Dedifferentiated amniotic fluid mesenchymal stem cell (primary cell): ENCODE measurements at regions not wholly inside any gene's neighbourhood (a gene's known extent, or its start where the extent isn't known, plus 50 kb on each side); places are given as distances from the start of the nearest gene placed in this dataset.
"Not testable (repeated sequence)": the region's sequence is repeated elsewhere in the genome, so short reads cannot be mapped to it uniquely, and the experiment has no call there.

ENCODE experiments used
- DNase-seq: peaks from one replicate; pipeline ENCODE4 v3.0.0-alpha.2; 2016; ENCODE audit errors: extremely low spot score

- DNase-seq: not testable (repeated sequence)
These were observed 177.7 kb downstream of the OR4F29 start for GRCh38 chr1:273772-274171.

GRCh38 chr1:267815-268214, 183.7 kb downstream of the OR4F29 start:
- peak; percentile 22 for DNase-seq
